Caco-2 (cell line): ENCODE measurements at regions not wholly inside any gene's neighbourhood (a gene's known extent, or its start where the extent isn't known, plus 50 kb on each side); places are given as distances from the start of the nearest gene placed in this dataset.
"Not testable (repeated sequence)": the region's sequence is repeated elsewhere in the genome, so short reads cannot be mapped to it uniquely, and the experiment has no call there.

Experiments used
- BruUV-seq: library from RNA; stranded (reverse); fragments of 400-500 nt; replicated peaks from 2 replicates; lab custom pipeline; 2021; lab: Mats Ljungman, UMichigan
- CTCF ChIA-PET: fragments of 300-600 bp; sonication (Branson Sonifier 250); formaldehyde crosslinking; loops from one replicate; lab custom pipeline; 2022; ENCODE audit warnings: antibody characterized with exemption; lab: Charles Lee
- POLR2A ChIA-PET: fragments of 300-600 bp; sonication (Branson Sonifier 250); formaldehyde crosslinking; loops from one replicate; lab custom pipeline; 2022; ENCODE audit warnings: antibody characterized with exemption; lab: Charles Lee
- DNase-seq, 2 experiments: peaks; one replicate each; pipeline versions ENCODE4 v3.0.0 to v3.0.0-alpha.2; 2020 to 2022
- H3K27me3 ChIP-seq: replicated peaks from 2 replicates; pipeline ENCODE4 v1.6.0; 2011; ENCODE audit warnings: low read length; ENCODE audit not compliant: control insufficient read depth, insufficient read depth
- H3K36me3 ChIP-seq: 2 replicates; pipeline ENCODE4 v1.5.1; 2011; ENCODE audit warnings: low read length; ENCODE audit not compliant: control insufficient read depth, insufficient read depth
- H3K4me1 ChIP-seq: fragments of 250-450 bp; sonication (Bioruptor Pico); 2 replicates; pipeline ENCODE4 v1.5.1; 2020; ENCODE audit warnings: mild to moderate bottlenecking
- H3K4me3 ChIP-seq: 2 replicates; pipeline ENCODE4 v1.5.1; 2011; ENCODE audit warnings: low read depth, mild to moderate bottlenecking, control low read depth, low read length
- H3K9me3 ChIP-seq: fragments of 250-450 bp; sonication (Bioruptor Pico); 2 replicates; pipeline ENCODE4 v1.5.1; 2020; ENCODE audit warnings: mild to moderate bottlenecking, moderate library complexity
- H3K27ac Mint-ChIP-seq: one replicate; pipeline ENCODE4 v1.8.0; 2022; ENCODE audit warnings: mixed read lengths; ENCODE audit not compliant: unreplicated experiment
- H3K27me3 Mint-ChIP-seq: one replicate; pipeline ENCODE4 v1.8.0; 2022; ENCODE audit warnings: mixed read lengths; ENCODE audit not compliant: insufficient read depth, unreplicated experiment
- H3K36me3 Mint-ChIP-seq: one replicate; pipeline ENCODE4 v1.8.0; 2022; ENCODE audit warnings: mild to moderate bottlenecking, mixed read lengths; ENCODE audit not compliant: insufficient read depth, unreplicated experiment
- H3K4me1 Mint-ChIP-seq: one replicate; pipeline ENCODE4 v1.8.0; 2022; ENCODE audit warnings: low read depth, mixed read lengths; ENCODE audit not compliant: unreplicated experiment
- H3K4me3 Mint-ChIP-seq: one replicate; pipeline ENCODE4 v1.8.0; 2022; ENCODE audit warnings: mild to moderate bottlenecking, moderate library complexity, mixed read lengths; ENCODE audit not compliant: unreplicated experiment
- H3K9me3 Mint-ChIP-seq: one replicate; pipeline ENCODE4 v1.8.0; 2022; ENCODE audit warnings: mixed read lengths; ENCODE audit not compliant: unreplicated experiment
- CTCF ChIP-seq, 2 experiments: fragments of 200-600 bp in 1 of 2; IDR thresholded peaks; 1 replicate in 1 of 2; 2 replicates in 1 of 2; pipeline versions ENCODE4 v1.5.1 to v1.8.0; 2011 to 2022; ENCODE audit warnings: antibody characterized with exemption in 1 of 2, control low read depth in 1 of 2, inconsistent platforms in 1 of 2, low read depth in 1 of 2, low read length in 1 of 2, mild to moderate bottlenecking in 1 of 2, moderate library complexity in 1 of 2; ENCODE audit not compliant: insufficient read depth in 1 of 2, severe bottlenecking in 1 of 2, unreplicated experiment in 1 of 2
- intact Hi-C: fragments of 100-400 bp; cut with micrococcal nuclease; formaldehyde crosslinking; loops from one replicate; pipeline ENCODE4 v1.10.0; 2022; ENCODE audit not compliant: unreplicated experiment

GRCh38 chr4:175090116-175090515, 172.0 kb downstream of the ADAM29 start:
- H3K27me3 ChIP-seq, result no peaks in the 10 kb centered on the region
- H3K36me3 ChIP-seq, result no peaks in the 10 kb centered on the region
- peaks cover 10% of the 10 kb centered on the region for H3K9me3 Mint-ChIP-seq
- H3K4me3 ChIP-seq, result no peak overlapping the region
- no peaks in the 10 kb centered on the region for H3K9me3 ChIP-seq
- no TSS peak for BruUV-seq
- CTCF ChIA-PET, result no interaction called here
- H3K27me3 Mint-ChIP-seq, result no peaks in the 10 kb centered on the region
- H3K4me1 Mint-ChIP-seq, result no peaks in the 10 kb centered on the region
- no peak for DNase-seq
- H3K4me3 Mint-ChIP-seq, result no peak overlapping the region
- no peak for TF ChIP-seq CTCF (IDR thresholded peaks at IDR 0.05; ENCODE audit: insufficient read depth in 1 of 2, low read depth in 1 of 2, low read length in 1 of 2, severe bottlenecking in 1 of 2, unreplicated experiment in 1 of 2)
- intact Hi-C loops, result no loop called here
- no peaks in the 10 kb centered on the region for H3K4me1 ChIP-seq
- POLR2A ChIA-PET, result no interaction called here
- H3K27ac Mint-ChIP-seq, result no peak overlapping the region
- H3K36me3 Mint-ChIP-seq, result no peaks in the 10 kb centered on the region

DNA sequence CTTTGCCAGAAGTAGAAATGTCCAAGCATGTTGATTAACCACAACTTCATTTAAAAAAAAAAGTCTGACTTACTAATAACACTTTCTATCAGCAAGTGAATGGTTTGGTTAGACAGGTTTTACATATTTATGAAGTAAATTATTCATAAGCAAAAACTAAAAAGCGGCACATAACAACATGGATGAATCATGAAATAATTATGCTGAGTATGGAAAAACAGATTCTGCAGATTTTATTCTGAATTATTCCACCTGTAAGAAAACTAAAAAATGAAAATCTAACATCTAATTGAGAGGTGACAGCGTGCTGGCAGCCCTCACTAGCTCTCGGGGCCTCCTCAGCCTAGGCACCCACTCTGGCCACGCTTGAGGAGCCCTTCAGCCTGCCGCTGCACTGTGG, 173.5 kb downstream of the ADAM29 start:
- Histone ChIP-seq H3K4me1 (no peaks in the 10 kb centered on the region), H3K4me3 (no peak overlapping the region), H3K27me3 (no peaks in the 10 kb centered on the region), H3K36me3 (no peaks in the 10 kb centered on the region), H3K9me3 (no peaks in the 10 kb centered on the region)
- Mint-ChIP-seq H3K4me1 (no peaks in the 10 kb centered on the region), H3K27me3 (no peaks in the 10 kb centered on the region), H3K4me3 (no peak overlapping the region), H3K9me3 (peaks cover 10% of the 10 kb centered on the region), H3K36me3 (no peaks in the 10 kb centered on the region), H3K27ac (no peak overlapping the region)
- ChIA-PET POLR2A (no interaction called here), CTCF (no interaction called here)
- no peak for DNase-seq
- intact Hi-C loops, result no loop called here
- no TSS peak for BruUV-seq
- TF ChIP-seq CTCF (IDR thresholded peaks at IDR 0.05; ENCODE audit: insufficient read depth in 1 of 2, low read depth in 1 of 2, low read length in 1 of 2, severe bottlenecking in 1 of 2, unreplicated experiment in 1 of 2), result no peak

GRCh38 chr4:175092114-175092513, 174.0 kb downstream of the ADAM29 start:
- POLR2A ChIA-PET, result no interaction called here

DNA sequence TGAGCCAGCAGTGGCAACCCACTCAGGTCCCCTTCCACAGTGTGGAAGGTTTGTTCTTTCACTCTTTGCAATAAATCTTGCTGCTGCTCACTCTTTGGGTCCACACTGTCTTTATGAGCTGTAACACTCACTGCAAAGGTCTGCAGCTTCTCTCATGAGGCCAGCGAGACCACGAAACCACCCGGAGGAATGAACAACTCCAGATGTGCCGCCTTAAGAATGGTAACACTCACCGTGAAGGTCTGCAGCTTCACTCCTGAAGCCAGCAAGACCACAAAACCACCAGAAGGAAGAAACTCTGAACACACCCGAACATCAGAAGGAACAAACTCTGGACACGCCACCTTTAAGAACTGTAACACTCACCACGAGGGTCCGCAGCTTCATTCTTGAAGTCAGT, 174.9 kb downstream of the ADAM29 start:
- H3K27me3 Mint-ChIP-seq, H3K27ac Mint-ChIP-seq, H3K9me3 ChIP-seq, H3K4me3 Mint-ChIP-seq, H3K4me3 ChIP-seq, POLR2A ChIA-PET, H3K4me1 ChIP-seq, H3K27me3 ChIP-seq, H3K36me3 Mint-ChIP-seq, BruUV-seq, intact Hi-C loops, H3K4me1 Mint-ChIP-seq, H3K36me3 ChIP-seq, DNase-seq, H3K9me3 Mint-ChIP-seq, CTCF ChIA-PET: not testable (repeated sequence)

More at GRCh38 chr4:175092114-175092513, 174.0 kb downstream of the ADAM29 start:
- no peak overlapping the region for H3K4me3 Mint-ChIP-seq
- TF ChIP-seq CTCF (IDR thresholded peaks at IDR 0.05; ENCODE audit: insufficient read depth in 1 of 2, low read depth in 1 of 2, low read length in 1 of 2, severe bottlenecking in 1 of 2, unreplicated experiment in 1 of 2), result no peak
- intact Hi-C loops, result no loop called here
- H3K9me3 ChIP-seq, result no peaks in the 10 kb centered on the region
- no peaks in the 10 kb centered on the region for H3K4me1 Mint-ChIP-seq
- H3K27me3 ChIP-seq, result no peaks in the 10 kb centered on the region
- H3K27ac Mint-ChIP-seq, result no peak overlapping the region
- CTCF ChIA-PET, result no interaction called here
- peaks cover 10% of the 10 kb centered on the region for H3K9me3 Mint-ChIP-seq
- BruUV-seq, result no TSS peak
- H3K27me3 Mint-ChIP-seq, result no peaks in the 10 kb centered on the region
- no peak for DNase-seq
- no peaks in the 10 kb centered on the region for H3K36me3 Mint-ChIP-seq
- no peaks in the 10 kb centered on the region for H3K36me3 ChIP-seq
- H3K4me3 ChIP-seq, result no peak overlapping the region
- no peaks in the 10 kb centered on the region for H3K4me1 ChIP-seq
